ENCODE measurements at regions not wholly inside any gene's neighbourhood (a gene's known extent, or its start where the extent isn't known, plus 50 kb on each side); places are given as distances from the start of the nearest gene placed in this dataset.

DNA sequence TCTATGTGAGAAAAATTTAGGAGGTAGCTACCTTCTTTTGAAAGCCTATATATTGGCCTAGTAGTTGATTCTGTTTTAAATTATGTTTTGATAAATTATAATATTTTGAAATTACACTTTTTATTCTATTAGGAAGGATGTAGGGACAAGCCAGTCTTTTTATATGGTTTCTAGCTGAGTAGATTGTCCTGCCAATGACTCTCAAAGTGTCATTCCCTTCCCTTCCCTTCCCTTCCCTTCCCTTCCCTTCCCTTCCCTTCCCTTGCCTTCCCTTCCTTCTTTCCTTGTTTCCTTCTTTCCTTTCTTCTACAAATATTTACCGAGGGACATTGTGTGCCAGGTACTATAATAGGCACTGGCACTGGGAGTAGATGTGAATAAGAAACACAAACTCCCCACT lies 99.7 kb upstream of the HDAC9 start:
- TF ChIP-seq, protein P1, sequence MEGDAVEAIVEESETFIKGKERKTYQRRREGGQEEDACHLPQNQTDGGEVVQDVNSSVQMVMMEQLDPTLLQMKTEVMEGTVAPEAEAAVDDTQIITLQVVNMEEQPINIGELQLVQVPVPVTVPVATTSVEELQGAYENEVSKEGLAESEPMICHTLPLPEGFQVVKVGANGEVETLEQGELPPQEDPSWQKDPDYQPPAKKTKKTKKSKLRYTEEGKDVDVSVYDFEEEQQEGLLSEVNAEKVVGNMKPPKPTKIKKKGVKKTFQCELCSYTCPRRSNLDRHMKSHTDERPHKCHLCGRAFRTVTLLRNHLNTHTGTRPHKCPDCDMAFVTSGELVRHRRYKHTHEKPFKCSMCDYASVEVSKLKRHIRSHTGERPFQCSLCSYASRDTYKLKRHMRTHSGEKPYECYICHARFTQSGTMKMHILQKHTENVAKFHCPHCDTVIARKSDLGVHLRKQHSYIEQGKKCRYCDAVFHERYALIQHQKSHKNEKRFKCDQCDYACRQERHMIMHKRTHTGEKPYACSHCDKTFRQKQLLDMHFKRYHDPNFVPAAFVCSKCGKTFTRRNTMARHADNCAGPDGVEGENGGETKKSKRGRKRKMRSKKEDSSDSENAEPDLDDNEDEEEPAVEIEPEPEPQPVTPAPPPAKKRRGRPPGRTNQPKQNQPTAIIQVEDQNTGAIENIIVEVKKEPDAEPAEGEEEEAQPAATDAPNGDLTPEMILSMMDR (IDR thresholded peaks at IDR 0.05 in 2 of 3, conservative IDR thresholded peaks at IDR 0.05 in 1 of 3; ENCODE audit: borderline replicate concordance in 1 of 3, insufficient read depth in 1 of 3, low read depth in 2 of 3, low read length in 2 of 3), result no peak
- TF ChIP-seq POLR2AphosphoS5 (IDR thresholded peaks at IDR 0.05; ENCODE audit: low read depth, low read length), result no peak
- TF ChIP-seq EZH2 (IDR thresholded peaks at IDR 0.05), result no peak
- TF ChIP-seq POLR2A (IDR thresholded peaks at IDR 0.05; ENCODE audit: borderline replicate concordance, extremely low read depth, insufficient read depth, insufficient read length), result no peak
- TF ChIP-seq SRF (IDR thresholded peaks at IDR 0.05; ENCODE audit: low read depth), result no peak
- no peak for TF ChIP-seq EGR1 (IDR thresholded peaks at IDR 0.05; ENCODE audit: low read depth)
- TF ChIP-seq, protein P2, sequence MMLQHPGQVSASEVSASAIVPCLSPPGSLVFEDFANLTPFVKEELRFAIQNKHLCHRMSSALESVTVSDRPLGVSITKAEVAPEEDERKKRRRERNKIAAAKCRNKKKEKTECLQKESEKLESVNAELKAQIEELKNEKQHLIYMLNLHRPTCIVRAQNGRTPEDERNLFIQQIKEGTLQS (IDR thresholded peaks at IDR 0.05), result no peak
- TF ChIP-seq RAD21 (IDR thresholded peaks at IDR 0.05; ENCODE audit: low read depth), result no peak
- no peak for TF ChIP-seq YY1 (IDR thresholded peaks at IDR 0.05; ENCODE audit: extremely low read depth, insufficient replicate concordance, low read depth, low read length)
- no peak for TF ChIP-seq SP1 (IDR thresholded peaks at IDR 0.05; ENCODE audit: low read depth)
- no peak for TF ChIP-seq ZNF274 (IDR thresholded peaks at IDR 0.05; ENCODE audit: low read depth, low read length)
- TF ChIP-seq, protein P3, sequence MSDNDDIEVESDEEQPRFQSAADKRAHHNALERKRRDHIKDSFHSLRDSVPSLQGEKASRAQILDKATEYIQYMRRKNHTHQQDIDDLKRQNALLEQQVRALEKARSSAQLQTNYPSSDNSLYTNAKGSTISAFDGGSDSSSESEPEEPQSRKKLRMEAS (IDR thresholded peaks at IDR 0.05), result no peak
- TF ChIP-seq, protein P4, sequence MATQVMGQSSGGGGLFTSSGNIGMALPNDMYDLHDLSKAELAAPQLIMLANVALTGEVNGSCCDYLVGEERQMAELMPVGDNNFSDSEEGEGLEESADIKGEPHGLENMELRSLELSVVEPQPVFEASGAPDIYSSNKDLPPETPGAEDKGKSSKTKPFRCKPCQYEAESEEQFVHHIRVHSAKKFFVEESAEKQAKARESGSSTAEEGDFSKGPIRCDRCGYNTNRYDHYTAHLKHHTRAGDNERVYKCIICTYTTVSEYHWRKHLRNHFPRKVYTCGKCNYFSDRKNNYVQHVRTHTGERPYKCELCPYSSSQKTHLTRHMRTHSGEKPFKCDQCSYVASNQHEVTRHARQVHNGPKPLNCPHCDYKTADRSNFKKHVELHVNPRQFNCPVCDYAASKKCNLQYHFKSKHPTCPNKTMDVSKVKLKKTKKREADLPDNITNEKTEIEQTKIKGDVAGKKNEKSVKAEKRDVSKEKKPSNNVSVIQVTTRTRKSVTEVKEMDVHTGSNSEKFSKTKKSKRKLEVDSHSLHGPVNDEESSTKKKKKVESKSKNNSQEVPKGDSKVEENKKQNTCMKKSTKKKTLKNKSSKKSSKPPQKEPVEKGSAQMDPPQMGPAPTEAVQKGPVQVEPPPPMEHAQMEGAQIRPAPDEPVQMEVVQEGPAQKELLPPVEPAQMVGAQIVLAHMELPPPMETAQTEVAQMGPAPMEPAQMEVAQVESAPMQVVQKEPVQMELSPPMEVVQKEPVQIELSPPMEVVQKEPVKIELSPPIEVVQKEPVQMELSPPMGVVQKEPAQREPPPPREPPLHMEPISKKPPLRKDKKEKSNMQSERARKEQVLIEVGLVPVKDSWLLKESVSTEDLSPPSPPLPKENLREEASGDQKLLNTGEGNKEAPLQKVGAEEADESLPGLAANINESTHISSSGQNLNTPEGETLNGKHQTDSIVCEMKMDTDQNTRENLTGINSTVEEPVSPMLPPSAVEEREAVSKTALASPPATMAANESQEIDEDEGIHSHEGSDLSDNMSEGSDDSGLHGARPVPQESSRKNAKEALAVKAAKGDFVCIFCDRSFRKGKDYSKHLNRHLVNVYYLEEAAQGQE (IDR thresholded peaks at IDR 0.05; ENCODE audit: low read depth), result no peak
